ENCODE measurements at regions not wholly inside any gene's neighbourhood (a gene's known extent, or its start where the extent isn't known, plus 50 kb on each side); places are given as distances from the start of the nearest gene placed in this dataset.

- no peak for TF ChIP-seq CTCF (IDR thresholded peaks at IDR 0.05)
Measured at GRCh38 chr13:74017301-74018061, 116.7 kb downstream of the KLF12 start.

DNA sequence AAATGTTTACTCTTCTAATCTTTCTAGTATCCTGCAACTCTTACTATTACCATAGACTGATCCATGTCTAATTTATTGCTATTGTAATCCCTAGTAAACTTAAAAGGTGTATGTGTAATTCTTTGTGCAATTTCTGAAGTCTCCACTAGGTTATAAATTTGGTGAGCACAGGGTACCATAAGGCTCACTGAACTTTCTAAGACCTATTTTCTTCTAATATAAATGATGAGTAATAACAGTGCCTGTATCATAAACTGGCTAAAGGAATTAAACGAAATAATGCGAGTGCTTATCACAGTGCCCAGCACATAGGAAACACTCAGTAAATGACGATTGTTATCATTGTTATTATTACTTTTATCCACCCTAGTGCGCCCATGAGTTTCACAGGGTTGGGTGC lies 119.1 kb downstream of the KLF12 start:
- TF ChIP-seq CTCF (IDR thresholded peaks at IDR 0.05), result no peak

DNA sequence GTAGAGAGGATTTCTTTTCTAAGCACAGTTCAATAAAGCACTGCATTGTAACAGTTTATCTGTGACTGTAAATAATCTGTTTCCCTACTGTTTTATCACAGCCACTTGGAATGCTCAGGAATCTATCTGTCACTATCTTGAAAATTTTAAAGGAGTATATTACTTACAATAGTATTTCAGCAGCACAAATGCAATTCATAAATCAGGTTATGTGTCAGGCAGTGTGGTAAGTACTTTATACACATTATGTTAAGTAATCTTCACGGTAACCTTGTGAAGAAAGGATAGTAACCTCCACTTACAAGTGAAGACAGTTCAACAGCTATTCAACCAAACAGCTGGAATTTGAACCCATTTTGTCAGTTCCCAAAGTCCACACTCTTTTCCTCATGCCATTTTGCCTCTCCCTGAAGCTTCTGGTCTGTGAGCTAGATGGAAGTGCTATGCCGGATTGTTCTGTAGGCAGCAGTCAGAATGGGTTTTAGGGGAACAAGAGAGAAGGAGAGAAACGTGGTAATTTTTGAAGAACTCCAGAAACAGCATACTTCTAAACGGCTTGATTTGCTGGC lies 125.0 kb downstream of the KLF12 start:
- no peak for TF ChIP-seq CTCF (IDR thresholded peaks at IDR 0.05)

- no peak for TF ChIP-seq CTCF (IDR thresholded peaks at IDR 0.05)
Measured at GRCh38 chr13:74006666-74007065, 127.5 kb downstream of the KLF12 start.

- TF ChIP-seq CTCF (IDR thresholded peaks at IDR 0.05), result no peak
Measured at GRCh38 chr13:74005320-74006157, 128.7 kb downstream of the KLF12 start.

- no peak for TF ChIP-seq CTCF (IDR thresholded peaks at IDR 0.05)
Measured at GRCh38 chr13:74004109-74004508, 130.1 kb downstream of the KLF12 start.

DNA sequence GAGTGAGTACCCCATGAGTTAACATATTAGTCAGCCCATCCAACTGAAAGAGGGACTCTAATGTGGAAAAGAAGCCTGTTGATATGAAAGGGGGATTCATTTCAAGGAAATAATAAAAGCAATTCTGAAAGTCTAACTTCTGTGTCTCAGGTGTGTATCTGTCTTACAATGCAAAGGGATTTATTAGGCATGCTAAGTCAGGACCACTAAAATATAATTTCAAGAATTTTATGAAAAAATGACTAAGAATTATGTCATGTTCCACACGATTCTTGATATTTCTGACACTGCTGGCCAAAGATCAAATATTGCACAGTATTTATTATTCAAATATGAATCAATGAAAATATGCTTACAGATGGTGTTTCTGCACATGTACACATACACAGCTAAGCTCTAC lies 130.8 kb downstream of the KLF12 start:
- TF ChIP-seq CTCF (IDR thresholded peaks at IDR 0.05), result no peak

All from LNCAP (cell line).